H1 (cell line): ENCODE measurements at regions not wholly inside any gene's neighbourhood (a gene's known extent, or its start where the extent isn't known, plus 50 kb on each side); places are given as distances from the start of the nearest gene placed in this dataset.

ENCODE experiments used
- CTCF ChIA-PET: fragments of 300-600 bp; sonication (Branson Sonifier 250); formaldehyde crosslinking; loops from one replicate; lab custom pipeline; 2021; ENCODE audit not compliant: partially characterized antibody; lab: Charles Lee
- POLR2A ChIA-PET: fragments of 300-600 bp; sonication (Branson Sonifier 250); formaldehyde crosslinking; loops from one replicate; lab custom pipeline; 2021; ENCODE audit warnings: inconsistent platforms; ENCODE audit not compliant: partially characterized antibody; lab: Charles Lee
- DNase-seq, 2 experiments: peaks; one replicate each; pipeline versions ENCODE4 v3.0.0 to v3.0.0-alpha.2; 2010 to 2022; ENCODE audit warnings: low spot score in 2 of 2, low read depth in 1 of 2, mixed read lengths in 1 of 2
- FAIRE-seq: peaks from 2 replicates; lab custom pipeline; 2011; peaks lifted over from hg19 to GRCh38; lab: Jason Lieb, UNC
- H2AFZ ChIP-seq: 2 replicates; pipeline ENCODE4 v1.8.1; 2012; ENCODE audit warnings: low read length, inconsistent platforms
- H2AK5ac ChIP-seq: 2 replicates; pipeline ENCODE4 v1.6.1; 2013; ENCODE audit warnings: low read depth, low read length
- H2BK120ac ChIP-seq: replicated peaks from 2 replicates; pipeline ENCODE3; 2013; ENCODE audit warnings: low read depth, low read length, inconsistent platforms
- H2BK12ac ChIP-seq: 2 replicates; pipeline ENCODE4 v1.6.1; 2013; ENCODE audit warnings: low read depth, low read length
- H2BK15ac ChIP-seq: 2 replicates; pipeline ENCODE4 v1.6.1; 2013; ENCODE audit warnings: low read length
- H2BK20ac ChIP-seq: 2 replicates; pipeline ENCODE4 v1.6.1; 2013; ENCODE audit warnings: low read length
- H2BK5ac ChIP-seq: 2 replicates; pipeline ENCODE4 v1.6.1; 2013; ENCODE audit warnings: low read depth, low read length
- H3K14ac ChIP-seq: 2 replicates; pipeline ENCODE4 v1.6.1; 2013; ENCODE audit warnings: inconsistent platforms; ENCODE audit not compliant: insufficient read length
- H3K18ac ChIP-seq: 2 replicates; pipeline ENCODE4 v1.6.1; 2013; ENCODE audit warnings: low read length; ENCODE audit errors: extremely low read depth
- H3K23ac ChIP-seq: 2 replicates; pipeline ENCODE4 v1.6.1; 2013; ENCODE audit warnings: inconsistent platforms; ENCODE audit not compliant: insufficient read length
- H3K23me2 ChIP-seq: 2 replicates; pipeline ENCODE4 v1.6.1; 2013; ENCODE audit warnings: low read depth, low read length
- H3K27ac ChIP-seq: 2 replicates; pipeline ENCODE4 v1.6.1; 2011; ENCODE audit warnings: low read depth, low read length, inconsistent platforms
- H3K27me3 ChIP-seq, 4 experiments: replicated peaks in 1 of 4; 1 replicate in 1 of 4; 2 replicates in 3 of 4; pipeline versions ENCODE4 v1.6.1 to v1.8.1; 2011 to 2013; ENCODE audit warnings: low read length in 3 of 4, mild to moderate bottlenecking in 3 of 4, inconsistent platforms in 2 of 4, mixed read lengths in 2 of 4, moderate library complexity in 1 of 4; ENCODE audit not compliant: control insufficient read depth in 3 of 4, insufficient read depth in 3 of 4; ENCODE audit errors: extremely low read depth in 1 of 4
- H3K36me3 ChIP-seq, 4 experiments: 2 replicates each; pipeline versions ENCODE4 v1.6.1 to v1.8.1; 2011 to 2013; ENCODE audit warnings: mild to moderate bottlenecking in 4 of 4, low read length in 3 of 4, moderate library complexity in 2 of 4, control low read depth in 1 of 4, inconsistent platforms in 1 of 4; ENCODE audit not compliant: insufficient read depth in 4 of 4, control insufficient read depth in 2 of 4
- H3K4ac ChIP-seq: replicated peaks from 2 replicates; pipeline ENCODE3; 2013; ENCODE audit warnings: low read length, low read depth, mixed read lengths, inconsistent platforms; ENCODE audit not compliant: insufficient read length
- H3K4me1 ChIP-seq, 4 experiments: replicated peaks in 1 of 4; 1 replicate in 1 of 4; 2 replicates in 3 of 4; pipeline versions ENCODE4 v1.6.1 to v1.8.1; 2011 to 2013; ENCODE audit warnings: low read length in 3 of 4, inconsistent platforms in 2 of 4, mixed read lengths in 1 of 4; ENCODE audit not compliant: insufficient read depth in 4 of 4, control insufficient read depth in 3 of 4
- H3K4me2 ChIP-seq, 2 experiments: 2 replicates each; pipeline versions ENCODE4 v1.6.1 to v1.8.1; 2011 to 2013; ENCODE audit warnings: low read depth in 2 of 2, low read length in 2 of 2, control low read depth in 1 of 2, inconsistent platforms in 1 of 2, mild to moderate bottlenecking in 1 of 2; ENCODE audit not compliant: insufficient read depth in 1 of 2
- H3K4me3 ChIP-seq, 4 experiments: fragments of 200-600, 300-600 bp in 1 of 4; sonication (generic), shearing (Covaris generic), sonication (Bioruptor Twin) in 1 of 4; 2 replicates each; pipeline versions ENCODE4 v1.5.1 to v1.8.1; 2011 to 2016; ENCODE audit warnings: low read length in 4 of 4, low read depth in 3 of 4, control low read depth in 2 of 4, inconsistent platforms in 2 of 4, mild to moderate bottlenecking in 2 of 4, mixed read lengths in 1 of 4, moderate library complexity in 1 of 4; ENCODE audit not compliant: insufficient read depth in 2 of 4; ENCODE audit errors: extremely low read depth in 1 of 4
- H3K56ac ChIP-seq: replicated peaks from 2 replicates; pipeline ENCODE3; 2013; ENCODE audit warnings: low read depth, mild to moderate bottlenecking, mixed read lengths, low read length, inconsistent platforms; ENCODE audit not compliant: insufficient read length
- H3K79me1 ChIP-seq: 2 replicates; pipeline ENCODE4 v1.6.1; 2013; ENCODE audit warnings: low read depth, low read length, control low read depth
- H3K79me2 ChIP-seq, 2 experiments: 2 replicates each; pipeline versions ENCODE4 v1.6.1 to v1.8.1; 2012 to 2013; ENCODE audit warnings: low read length in 2 of 2, mild to moderate bottlenecking in 2 of 2, inconsistent platforms in 1 of 2; ENCODE audit not compliant: insufficient read depth in 2 of 2, control insufficient read depth in 1 of 2
- H3K9ac ChIP-seq, 4 experiments: replicated peaks in 1 of 4; 1 replicate in 1 of 4; 2 replicates in 3 of 4; pipeline versions ENCODE4 v1.6.1 to v1.8.1; 2011 to 2013; ENCODE audit warnings: low read depth in 3 of 4, low read length in 3 of 4, control low read depth in 2 of 4, mild to moderate bottlenecking in 2 of 4, moderate library complexity in 2 of 4, inconsistent platforms in 1 of 4; ENCODE audit errors: extremely low read depth in 1 of 4
- H3K9me3 ChIP-seq, 2 experiments: 2 replicates each; pipeline versions ENCODE4 v1.6.1 to v1.8.1; 2012 to 2013; ENCODE audit warnings: mild to moderate bottlenecking in 2 of 2, moderate library complexity in 2 of 2, control low read depth in 1 of 2, inconsistent platforms in 1 of 2, low read depth in 1 of 2, low read length in 1 of 2, mixed read lengths in 1 of 2; ENCODE audit not compliant: insufficient read depth in 2 of 2
- H4K20me1 ChIP-seq, 2 experiments: replicated peaks in 1 of 2; 2 replicates each; pipeline versions ENCODE3 to v1.8.1; 2011 to 2013; ENCODE audit warnings: inconsistent platforms in 2 of 2, low read length in 2 of 2, mild to moderate bottlenecking in 1 of 2; ENCODE audit not compliant: insufficient read depth in 2 of 2, control insufficient read depth in 1 of 2
- H4K5ac ChIP-seq: 2 replicates; pipeline ENCODE4 v1.6.1; 2013; ENCODE audit warnings: low read length, low read depth, mixed read lengths, inconsistent platforms; ENCODE audit not compliant: insufficient read length
- H4K8ac ChIP-seq: 2 replicates; pipeline ENCODE4 v1.8.0; 2013; ENCODE audit warnings: mild to moderate bottlenecking, moderate library complexity, low read length, inconsistent platforms; ENCODE audit not compliant: insufficient read depth; ENCODE audit errors: extremely low read depth
- H4K91ac ChIP-seq: replicated peaks from 2 replicates; pipeline ENCODE3; 2013; ENCODE audit warnings: low read length, mixed read lengths, inconsistent platforms; ENCODE audit not compliant: insufficient read length
- BCL11A ChIP-seq, 2 experiments: IDR thresholded peaks; one replicate each; pipeline ENCODE4 v1.6.1; 2011; ENCODE audit warnings: low read depth in 2 of 2, low read length in 2 of 2, mild to moderate bottlenecking in 2 of 2
- CBX5 ChIP-seq: fragments of 300-800, 300-1000 bp; sonication (generic); IDR thresholded peaks from 2 replicates; pipeline ENCODE4 v1.7.1; 2016; ENCODE audit warnings: antibody characterized with exemption, low read length, low read depth
- CEBPB ChIP-seq: IDR thresholded peaks from 2 replicates; pipeline ENCODE4 v1.6.1; 2012; ENCODE audit warnings: low read depth, low read length
- POU5F1 ChIP-seq: IDR thresholded peaks from 2 replicates; pipeline ENCODE4 v1.6.1; 2011; ENCODE audit warnings: low read depth, mild to moderate bottlenecking, low read length, moderate library complexity
- RFX5 ChIP-seq: IDR thresholded peaks from 2 replicates; pipeline ENCODE4 v1.6.1; 2011; ENCODE audit warnings: low read depth, low read length, improper control_type of control experiment, borderline replicate concordance
- ZNF274 ChIP-seq: IDR thresholded peaks from 2 replicates; pipeline ENCODE4 v1.7.0; 2012; ENCODE audit warnings: low read length, borderline replicate concordance; ENCODE audit errors: extremely low read depth
- WGBS, 2 experiments: shearing (Covaris generic) in 1 of 2; methylation state at CpG; one replicate each; pipeline versions ENCODE4 v1.1.6 to v1.1.7; 2013 to 2015; ENCODE audit warnings: low lambda C conversion rate in 2 of 2, mixed read lengths in 2 of 2, inconsistent platforms in 1 of 2, low coverage in 1 of 2, missing lambda C conversion rate in 1 of 2; ENCODE audit not compliant: insufficient replicate concordance in 2 of 2, insufficient coverage in 1 of 2, insufficient read length in 1 of 2; ENCODE audit errors: extremely low coverage in 1 of 2, missing lambda C conversion rate in 1 of 2; 5-methylcytosine and 5-hydroxymethylcytosine counted together
- TF ChIP-seq, protein P1 (sequence below), 3 experiments: IDR thresholded peaks; 1 replicate in 2 of 3; 2 replicates in 1 of 3; pipeline versions ENCODE4 v1.5.1 to v1.6.1; 2011; ENCODE audit warnings: low read length in 3 of 3, mild to moderate bottlenecking in 3 of 3, inconsistent platforms in 2 of 3, low read depth in 1 of 3, moderate library complexity in 1 of 3; ENCODE audit not compliant: insufficient read depth in 1 of 3; ENCODE audit errors: control extremely low read depth in 1 of 3

DNA sequence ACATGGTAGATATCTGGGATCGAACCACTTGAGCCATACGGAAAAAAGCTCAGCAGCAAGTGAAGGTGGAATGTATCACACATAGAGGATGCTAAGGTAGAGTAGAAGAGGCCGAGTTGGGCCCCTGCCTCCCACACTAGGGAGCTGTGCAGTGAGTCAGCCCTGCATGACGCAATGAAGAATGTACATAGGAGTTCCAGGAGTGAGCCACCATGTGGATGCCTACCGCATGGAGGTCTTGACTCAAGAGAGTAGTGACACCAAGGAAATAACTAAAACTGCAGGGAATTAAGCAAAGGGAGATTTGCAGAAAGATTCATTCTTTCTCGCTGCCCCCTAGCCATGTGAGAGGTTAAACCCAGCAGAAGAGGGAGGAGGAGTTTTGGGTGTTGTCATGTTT, 389.6 kb upstream of the IGFBP7 start:
- H4K8ac ChIP-seq = no peak overlapping the region
- no peak overlapping the region for H3K18ac ChIP-seq
- no peak overlapping the region for H3K4me3 ChIP-seq
- no peak overlapping the region for H2BK120ac ChIP-seq
- no peak overlapping the region for H3K4ac ChIP-seq
- no peaks in the 10 kb centered on the region for H3K27me3 ChIP-seq
- H2BK15ac ChIP-seq = no peak overlapping the region
- H3K14ac ChIP-seq = no peak overlapping the region
- TF ChIP-seq RFX5 = no peak
- TF ChIP-seq POU5F1 = no peak
- no peak for TF ChIP-seq CBX5
- TF ChIP-seq, protein P1, sequence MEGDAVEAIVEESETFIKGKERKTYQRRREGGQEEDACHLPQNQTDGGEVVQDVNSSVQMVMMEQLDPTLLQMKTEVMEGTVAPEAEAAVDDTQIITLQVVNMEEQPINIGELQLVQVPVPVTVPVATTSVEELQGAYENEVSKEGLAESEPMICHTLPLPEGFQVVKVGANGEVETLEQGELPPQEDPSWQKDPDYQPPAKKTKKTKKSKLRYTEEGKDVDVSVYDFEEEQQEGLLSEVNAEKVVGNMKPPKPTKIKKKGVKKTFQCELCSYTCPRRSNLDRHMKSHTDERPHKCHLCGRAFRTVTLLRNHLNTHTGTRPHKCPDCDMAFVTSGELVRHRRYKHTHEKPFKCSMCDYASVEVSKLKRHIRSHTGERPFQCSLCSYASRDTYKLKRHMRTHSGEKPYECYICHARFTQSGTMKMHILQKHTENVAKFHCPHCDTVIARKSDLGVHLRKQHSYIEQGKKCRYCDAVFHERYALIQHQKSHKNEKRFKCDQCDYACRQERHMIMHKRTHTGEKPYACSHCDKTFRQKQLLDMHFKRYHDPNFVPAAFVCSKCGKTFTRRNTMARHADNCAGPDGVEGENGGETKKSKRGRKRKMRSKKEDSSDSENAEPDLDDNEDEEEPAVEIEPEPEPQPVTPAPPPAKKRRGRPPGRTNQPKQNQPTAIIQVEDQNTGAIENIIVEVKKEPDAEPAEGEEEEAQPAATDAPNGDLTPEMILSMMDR (IDR thresholded peaks at IDR 0.05; ENCODE audit: control extremely low read depth in 1 of 3, insufficient read depth in 1 of 3, low read depth in 1 of 3, low read length in 3 of 3) = no peak
- TF ChIP-seq ZNF274 = no peak
- TF ChIP-seq BCL11A (IDR thresholded peaks at IDR 0.05; ENCODE audit: low read depth in 2 of 2, low read length in 2 of 2) = no peak
- TF ChIP-seq CEBPB = no peak
- no peak overlapping the region for H3K9ac ChIP-seq
- no peak overlapping the region for H4K5ac ChIP-seq
- no peaks in the 10 kb centered on the region for H3K36me3 ChIP-seq
- H2BK5ac ChIP-seq = no peak overlapping the region
- CTCF ChIA-PET = no interaction called here
- H3K23me2 ChIP-seq = no peaks in the 10 kb centered on the region
- FAIRE-seq (no peak), DNase-seq (no peak)
- no peaks in the 10 kb centered on the region for H3K9me3 ChIP-seq
- H2BK12ac ChIP-seq = no peak overlapping the region
- WGBS, 2 experiments = 83% methylated on average over 6 of the region's 6 CpGs; no CpG with 5 or more reads in 1 of the 2 experiments
- H2AFZ ChIP-seq = no peak overlapping the region
- no peak overlapping the region for H4K91ac ChIP-seq
- H2BK20ac ChIP-seq = no peak overlapping the region
- no peaks in the 10 kb centered on the region for H3K79me2 ChIP-seq
- no peak overlapping the region for H3K4me2 ChIP-seq
- H3K79me1 ChIP-seq = no peaks in the 10 kb centered on the region
- H2AK5ac ChIP-seq = no peak overlapping the region
- H3K56ac ChIP-seq = no peak overlapping the region
- no peak overlapping the region for H3K23ac ChIP-seq
- H4K20me1 ChIP-seq = no peaks in the 10 kb centered on the region
- H3K4me1 ChIP-seq = no peaks in the 10 kb centered on the region
- POLR2A ChIA-PET = no interaction called here
- no peak overlapping the region for H3K27ac ChIP-seq
